Suprapubic skin (tissue), 4 donors: ENCODE measurements at regions not wholly inside any gene's neighbourhood (a gene's known extent, or its start where the extent isn't known, plus 50 kb on each side); places are given as distances from the start of the nearest gene placed in this dataset.

Experiments used
- DNase-seq, 2 donors: peaks; one replicate each; pipeline ENCODE4 v3.0.0-alpha.2; 2019; ENCODE audit warnings: low spot score in 2 of 2
- H3K27ac ChIP-seq: fragments of 200-600 bp; sonication (generic); one replicate; pipeline ENCODE4 v1.5.1; 2019
- H3K27me3 ChIP-seq: fragments of 200-600 bp; sonication (generic); one replicate; pipeline ENCODE4 v1.5.1; 2019
- H3K36me3 ChIP-seq: fragments of 200-600 bp; sonication (generic); one replicate; pipeline ENCODE4 v1.5.1; 2019
- H3K4me1 ChIP-seq: fragments of 200-600 bp; sonication (generic); one replicate; pipeline ENCODE4 v1.5.1; 2019
- H3K4me3 ChIP-seq: fragments of 200-600 bp; sonication (generic); one replicate; pipeline ENCODE4 v1.5.1; 2019; ENCODE audit warnings: mild to moderate bottlenecking
- H3K9me3 ChIP-seq: fragments of 200-600 bp; sonication (generic); one replicate; pipeline ENCODE4 v1.5.1; 2019
- EP300 ChIP-seq: sonication (generic); formaldehyde crosslinking; IDR thresholded peaks from one replicate; pipeline ENCODE4 v1.6.1; 2017; ENCODE audit warnings: antibody characterized with exemption
- POLR2A ChIP-seq, 2 donors: fragments of 450-650 bp; IDR thresholded peaks; one replicate each; pipeline ENCODE4 v1.6.1; 2017; ENCODE audit warnings: antibody characterized with exemption in 2 of 2, mild to moderate bottlenecking in 2 of 2, moderate library complexity in 2 of 2
- POLR2AphosphoS5 ChIP-seq, 3 donors: sonication (generic); formaldehyde crosslinking; IDR thresholded peaks; one replicate each; pipeline ENCODE4 v1.6.1; 2017; ENCODE audit warnings: antibody characterized with exemption in 3 of 3
- WGBS: methylation state at CpG from one replicate; pipeline ENCODE4 v1.1.5; 2018; 5-methylcytosine and 5-hydroxymethylcytosine counted together
- TF ChIP-seq, protein P1 (sequence below), 2 donors: fragments of 200-600 bp in 1 of 2; fragments of 450-650 bp in 1 of 2; sonication (generic) in 1 of 2; IDR thresholded peaks; one replicate each; pipeline ENCODE4 v1.5.1; 2016 to 2019; ENCODE audit warnings: antibody characterized with exemption in 2 of 2, mild to moderate bottlenecking in 1 of 2, moderate library complexity in 1 of 2

DNA sequence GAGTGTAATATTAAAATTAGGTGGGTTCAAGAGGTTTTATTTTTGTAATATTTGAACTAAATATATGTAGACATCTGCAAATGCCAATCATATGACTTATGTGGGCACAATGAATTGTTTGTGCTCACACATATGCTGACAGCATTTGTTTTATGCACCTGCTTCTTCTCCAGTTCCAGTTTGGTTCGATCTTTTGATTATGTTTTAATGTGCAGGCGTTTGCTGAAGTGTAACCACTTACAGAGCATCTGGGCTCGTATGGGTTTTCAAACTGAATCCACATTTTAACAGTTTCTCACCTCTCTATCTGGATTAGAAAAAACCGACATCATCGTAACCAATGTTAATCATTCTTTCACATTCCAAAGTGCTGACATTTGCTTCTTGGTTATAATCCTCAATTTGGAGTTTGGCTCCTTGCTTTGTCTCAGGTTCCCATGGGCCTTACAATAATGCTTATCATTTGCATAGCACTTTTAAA lies 129.1 kb upstream of the SPACA1 start:
- no peaks in the 10 kb centered on the region for H3K9me3 ChIP-seq
- no peak overlapping the region for H3K27ac ChIP-seq
- TF ChIP-seq POLR2A (IDR thresholded peaks at IDR 0.05) = no peak
- TF ChIP-seq EP300 = no peak
- TF ChIP-seq, protein P1, sequence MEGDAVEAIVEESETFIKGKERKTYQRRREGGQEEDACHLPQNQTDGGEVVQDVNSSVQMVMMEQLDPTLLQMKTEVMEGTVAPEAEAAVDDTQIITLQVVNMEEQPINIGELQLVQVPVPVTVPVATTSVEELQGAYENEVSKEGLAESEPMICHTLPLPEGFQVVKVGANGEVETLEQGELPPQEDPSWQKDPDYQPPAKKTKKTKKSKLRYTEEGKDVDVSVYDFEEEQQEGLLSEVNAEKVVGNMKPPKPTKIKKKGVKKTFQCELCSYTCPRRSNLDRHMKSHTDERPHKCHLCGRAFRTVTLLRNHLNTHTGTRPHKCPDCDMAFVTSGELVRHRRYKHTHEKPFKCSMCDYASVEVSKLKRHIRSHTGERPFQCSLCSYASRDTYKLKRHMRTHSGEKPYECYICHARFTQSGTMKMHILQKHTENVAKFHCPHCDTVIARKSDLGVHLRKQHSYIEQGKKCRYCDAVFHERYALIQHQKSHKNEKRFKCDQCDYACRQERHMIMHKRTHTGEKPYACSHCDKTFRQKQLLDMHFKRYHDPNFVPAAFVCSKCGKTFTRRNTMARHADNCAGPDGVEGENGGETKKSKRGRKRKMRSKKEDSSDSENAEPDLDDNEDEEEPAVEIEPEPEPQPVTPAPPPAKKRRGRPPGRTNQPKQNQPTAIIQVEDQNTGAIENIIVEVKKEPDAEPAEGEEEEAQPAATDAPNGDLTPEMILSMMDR (IDR thresholded peaks at IDR 0.05) = no peak
- TF ChIP-seq POLR2AphosphoS5 (IDR thresholded peaks at IDR 0.05) = no peak
- no peak overlapping the region for H3K4me3 ChIP-seq
- no peak for DNase-seq
- H3K36me3 ChIP-seq = no peaks in the 10 kb centered on the region
- 54% methylated on average over 5 of the region's 5 CpGs for WGBS
- no peaks in the 10 kb centered on the region for H3K27me3 ChIP-seq
- H3K4me1 ChIP-seq = no peaks in the 10 kb centered on the region

DNA sequence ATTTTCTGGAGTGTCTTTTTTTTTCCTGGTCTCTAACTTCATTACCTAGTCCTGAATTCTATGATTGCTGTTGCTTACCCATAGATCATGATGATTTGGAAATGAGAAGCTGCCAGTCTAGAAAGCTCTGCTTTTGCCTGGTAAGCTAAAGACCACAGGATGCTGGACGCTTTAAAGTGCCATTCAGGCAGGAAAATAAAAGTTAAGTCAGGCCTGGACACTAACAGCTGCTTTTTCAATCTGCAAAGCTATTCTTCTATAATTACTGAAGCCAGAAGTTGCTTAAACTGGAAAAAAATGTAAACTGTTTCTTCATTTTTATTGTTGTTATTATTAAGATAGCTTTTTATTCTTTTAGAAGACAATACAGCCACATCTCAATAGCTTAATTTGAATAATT lies 129.8 kb upstream of the SPACA1 start:
- no peak for TF ChIP-seq POLR2A (IDR thresholded peaks at IDR 0.05)
- no peak for TF ChIP-seq EP300

DNA sequence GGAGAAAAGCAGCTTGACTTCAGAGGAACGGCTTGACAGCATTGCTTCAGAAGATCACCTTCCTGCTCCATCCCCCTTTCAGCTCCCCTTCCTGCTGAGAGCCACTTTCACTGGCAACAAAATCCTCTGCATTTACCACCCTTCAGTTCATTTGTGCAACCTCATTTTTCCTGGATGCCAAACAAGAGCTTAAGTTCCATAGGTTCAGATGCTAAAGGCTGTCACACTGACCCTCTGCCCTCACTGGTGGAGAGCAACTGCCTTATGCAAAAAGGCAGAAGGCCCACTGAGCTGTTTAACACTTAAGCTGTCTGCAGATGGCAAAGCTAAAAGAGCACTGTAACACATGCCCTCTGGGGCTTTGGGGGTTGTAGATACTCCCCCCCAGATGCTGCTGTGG lies 131.2 kb upstream of the SPACA1 start:
- 95% methylated on average over 1 of the region's 1 CpG for WGBS
- H3K4me1 ChIP-seq = no peaks in the 10 kb centered on the region
- H3K9me3 ChIP-seq = no peaks in the 10 kb centered on the region
- peaks cover 1% of the 10 kb centered on the region for H3K27me3 ChIP-seq
- no peak overlapping the region for H3K27ac ChIP-seq
- TF ChIP-seq EP300 (no peak), POLR2A (IDR thresholded peaks at IDR 0.05) (no peak), POLR2AphosphoS5 (IDR thresholded peaks at IDR 0.05) (no peak)
- TF ChIP-seq, protein P1 (IDR thresholded peaks at IDR 0.05) = no peak
- H3K4me3 ChIP-seq = no peak overlapping the region
- DNase-seq = no peak
- H3K36me3 ChIP-seq = no peaks in the 10 kb centered on the region

More for the DNA sequence above, 129.8 kb upstream of the SPACA1 start:
- no peaks in the 10 kb centered on the region for H3K9me3 ChIP-seq
- no peak for DNase-seq
- 65% methylated on average over 1 of the region's 1 CpG for WGBS
- H3K36me3 ChIP-seq = no peaks in the 10 kb centered on the region
- no peaks in the 10 kb centered on the region for H3K4me1 ChIP-seq
- H3K27ac ChIP-seq = no peak overlapping the region
- H3K27me3 ChIP-seq = no peaks in the 10 kb centered on the region
- no peak overlapping the region for H3K4me3 ChIP-seq

DNA sequence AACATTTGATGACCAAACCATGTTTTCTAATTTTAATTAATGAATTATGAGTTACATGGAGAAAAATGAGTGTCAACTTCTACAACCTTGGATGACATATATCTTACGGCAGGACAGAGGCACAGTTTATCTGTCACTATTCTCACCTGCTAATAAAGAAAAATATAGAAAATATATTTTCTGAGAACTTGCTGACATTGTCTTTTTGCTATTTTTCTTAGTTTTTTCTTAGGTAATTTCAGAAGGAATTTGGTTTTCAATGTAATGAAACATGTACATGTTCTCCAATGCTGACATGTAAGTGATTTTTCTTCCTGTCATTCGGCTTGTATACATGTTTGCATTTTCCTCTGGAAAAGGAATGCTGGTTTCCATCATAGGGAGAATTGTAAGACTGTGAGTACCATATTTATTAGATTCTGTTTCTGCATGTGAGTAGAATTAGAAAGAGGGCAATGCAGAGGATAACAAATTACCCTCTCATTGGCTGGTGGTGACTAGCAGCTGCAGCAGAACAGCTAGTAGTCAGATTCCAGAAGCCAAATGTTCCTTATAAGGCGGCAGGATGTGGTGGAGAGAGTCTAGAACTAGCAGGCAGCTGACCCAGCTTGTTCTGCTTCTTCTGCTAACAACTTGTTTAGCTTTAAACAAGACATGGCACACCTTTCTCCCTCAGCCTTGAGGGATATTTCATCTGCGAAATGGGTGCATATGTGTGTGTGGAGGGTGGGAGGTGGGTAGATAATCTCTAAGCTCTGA lies 132.8 kb upstream of the SPACA1 start:
- peaks cover 14% of the 10 kb centered on the region for H3K27me3 ChIP-seq
- H3K27ac ChIP-seq = no peak overlapping the region
- no peak for DNase-seq
- H3K4me3 ChIP-seq = no peak overlapping the region
- TF ChIP-seq POLR2A (IDR thresholded peaks at IDR 0.05) = no peak
- TF ChIP-seq POLR2AphosphoS5 (IDR thresholded peaks at IDR 0.05) = no peak
- TF ChIP-seq, protein P1 (IDR thresholded peaks at IDR 0.05) = no peak
- no peak for TF ChIP-seq EP300
- H3K4me1 ChIP-seq = no peaks in the 10 kb centered on the region
- WGBS = 87% methylated on average over 4 of the region's 4 CpGs
- no peaks in the 10 kb centered on the region for H3K36me3 ChIP-seq
- no peaks in the 10 kb centered on the region for H3K9me3 ChIP-seq

DNA sequence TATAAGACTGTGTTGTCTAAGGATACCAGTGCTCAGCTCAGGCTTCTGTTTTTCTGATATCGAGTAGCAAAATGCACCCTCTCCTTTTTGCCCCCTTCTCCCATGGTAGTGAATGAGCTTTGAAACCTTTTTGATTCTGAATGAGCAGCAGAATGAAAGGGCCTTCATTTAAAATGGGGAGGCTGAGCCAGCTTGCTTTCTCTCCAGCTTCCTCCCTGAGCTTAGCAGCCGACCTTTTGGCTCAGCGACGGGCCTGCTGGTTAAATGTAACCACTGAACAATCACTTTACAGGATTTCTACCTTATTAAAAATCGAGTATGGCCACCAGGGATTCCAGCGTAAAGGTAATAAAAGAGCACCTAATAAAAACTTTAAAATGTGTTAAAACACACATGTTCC lies 133.7 kb upstream of the SPACA1 start:
- Histone ChIP-seq H3K4me3 (no peak overlapping the region), H3K27me3 (peaks cover 14% of the 10 kb centered on the region), H3K27ac (no peak overlapping the region), H3K36me3 (no peaks in the 10 kb centered on the region), H3K4me1 (no peaks in the 10 kb centered on the region), H3K9me3 (no peaks in the 10 kb centered on the region)
- no peak for DNase-seq
- TF ChIP-seq POLR2A (IDR thresholded peaks at IDR 0.05) = no peak
- no peak for TF ChIP-seq POLR2AphosphoS5 (IDR thresholded peaks at IDR 0.05)
- no peak for TF ChIP-seq EP300
- TF ChIP-seq, protein P1 (IDR thresholded peaks at IDR 0.05) = no peak
- 68% methylated on average over 6 of the region's 6 CpGs for WGBS
